ENCODE measurements at regions not wholly inside any gene's neighbourhood (a gene's known extent, or its start where the extent isn't known, plus 50 kb on each side); places are given as distances from the start of the nearest gene placed in this dataset.

- Mint-ChIP-seq H3K27me3 (ENCODE audit: insufficient read depth) (no peaks in the 10 kb centered on the region), H3K4me3 (no peak overlapping the region), H3K27ac (no peak overlapping the region), H3K9me3 (peaks cover 34% of the 10 kb centered on the region), H3K4me1 (ENCODE audit: low read depth) (no peaks in the 10 kb centered on the region), H3K36me3 (ENCODE audit: low read depth) (no peaks in the 10 kb centered on the region)
- no peak for DNase-seq
- TF ChIP-seq CTCF (IDR thresholded peaks at IDR 0.05), result no peak
Measured at GRCh38 chr5:44603496-44604272, 205.1 kb upstream of the MRPS30 start.

- Mint-ChIP-seq H3K4me3 (no peak overlapping the region), H3K4me1 (ENCODE audit: low read depth) (no peaks in the 10 kb centered on the region), H3K9me3 (peaks cover 47% of the 10 kb centered on the region), H3K27me3 (ENCODE audit: insufficient read depth) (peaks cover 1% of the 10 kb centered on the region; the same call in 1 of the 2 replicates), H3K27ac (no peak overlapping the region), H3K36me3 (ENCODE audit: low read depth) (no peaks in the 10 kb centered on the region; the same call in 1 of the 2 replicates)
- no peak for DNase-seq
- TF ChIP-seq CTCF (IDR thresholded peaks at IDR 0.05), result no peak
Measured at GRCh38 chr5:44574678-44575077, 185.5 kb upstream of the FGF10 start.

GRCh38 chr5:44568519-44568918 is 179.3 kb upstream of the FGF10 start:
- DNase-seq, result no peak
- no peaks in the 10 kb centered on the region for H3K36me3 Mint-ChIP-seq (ENCODE audit: low read depth)
- H3K9me3 Mint-ChIP-seq, result peaks cover 23% of the 10 kb centered on the region
- no peaks in the 10 kb centered on the region for H3K27me3 Mint-ChIP-seq (ENCODE audit: insufficient read depth)
- H3K4me3 Mint-ChIP-seq, result no peak overlapping the region
- H3K4me1 Mint-ChIP-seq (ENCODE audit: low read depth), result no peaks in the 10 kb centered on the region
- no peak overlapping the region for H3K27ac Mint-ChIP-seq
- no peak for TF ChIP-seq CTCF (IDR thresholded peaks at IDR 0.05)

GRCh38 chr5:44565902-44566301 is 176.7 kb upstream of the FGF10 start:
- TF ChIP-seq CTCF (IDR thresholded peaks at IDR 0.05), result no peak
- Mint-ChIP-seq H3K27ac (no peak overlapping the region), H3K4me1 (ENCODE audit: low read depth) (no peaks in the 10 kb centered on the region), H3K9me3 (peaks cover 12% of the 10 kb centered on the region), H3K36me3 (ENCODE audit: low read depth) (no peaks in the 10 kb centered on the region), H3K4me3 (no peak overlapping the region), H3K27me3 (ENCODE audit: insufficient read depth) (no peaks in the 10 kb centered on the region)
- DNase-seq, result no peak

GRCh38 chr5:44565360-44565759 is 176.1 kb upstream of the FGF10 start:
- H3K4me1 Mint-ChIP-seq (ENCODE audit: low read depth), result no peaks in the 10 kb centered on the region
- TF ChIP-seq CTCF (IDR thresholded peaks at IDR 0.05), result no peak
- H3K4me3 Mint-ChIP-seq, result no peak overlapping the region
- H3K27me3 Mint-ChIP-seq (ENCODE audit: insufficient read depth), result no peaks in the 10 kb centered on the region
- no peak overlapping the region for H3K27ac Mint-ChIP-seq
- DNase-seq, result no peak
- no peaks in the 10 kb centered on the region for H3K36me3 Mint-ChIP-seq (ENCODE audit: low read depth)
- H3K9me3 Mint-ChIP-seq, result peaks cover 12% of the 10 kb centered on the region

Measured in HFFc6 (cell line).